ENCODE measurements at regions not wholly inside any gene's neighbourhood (a gene's known extent, or its start where the extent isn't known, plus 50 kb on each side); places are given as distances from the start of the nearest gene placed in this dataset.

DNA sequence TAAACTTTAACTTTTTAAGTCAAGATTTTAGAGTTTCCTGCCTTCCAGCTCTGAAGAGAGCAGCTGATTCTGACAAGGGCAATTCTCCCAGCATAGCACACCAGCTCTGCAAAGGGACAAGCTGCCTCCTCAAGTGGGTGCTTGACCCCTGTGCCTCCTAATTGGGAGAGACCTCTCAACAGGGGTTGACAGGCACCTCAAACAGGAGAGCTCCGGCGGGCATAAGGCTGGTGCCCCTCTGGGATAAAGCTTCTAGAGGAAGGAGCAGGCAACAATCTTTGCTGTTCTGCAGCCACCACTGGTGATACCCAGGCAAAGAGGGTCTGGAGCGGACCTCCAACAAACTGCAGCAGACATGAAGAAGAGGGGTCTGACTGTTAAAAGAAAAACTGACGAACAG is 872.9 kb upstream of the PCDH10 start:
- no peak overlapping the region for H3K23ac ChIP-seq (ENCODE audit: insufficient read length, low read depth, low read length)
- H3K27me3 ChIP-seq (ENCODE audit: insufficient read depth, low read length): no peaks in the 10 kb centered on the region
- H4K8ac ChIP-seq (replicated peaks; ENCODE audit: insufficient read length, low read depth, low read length): no peak overlapping the region
- no peak for TF ChIP-seq CTCF (conservative IDR thresholded peaks at IDR 0.05)
- H3K36me3 Mint-ChIP-seq (ENCODE audit: insufficient read depth in 1 of 3, low read depth in 3 of 3): peaks cover 4 to 21% (median 8%) of the 10 kb centered on the region in 3 experiments; a peak in 6 of 7 replicates
- no peaks in the 10 kb centered on the region for H3K4me1 ChIP-seq (ENCODE audit: insufficient read depth, low read length)
- no peak overlapping the region for H3K18ac ChIP-seq (ENCODE audit: insufficient read length, low read depth, low read length)
- H3K4me2 ChIP-seq (ENCODE audit: insufficient read depth, insufficient read length, low read length): no peak overlapping the region
- no peak overlapping the region for H2BK12ac ChIP-seq (ENCODE audit: insufficient read length, low read depth, low read length)
- H4K91ac ChIP-seq (ENCODE audit: insufficient read length, low read depth, low read length): no peak overlapping the region
- no peaks in the 10 kb centered on the region; the same call in 1 of the 2 replicates for H3K27me3 Mint-ChIP-seq (ENCODE audit: low read depth)
- no peak overlapping the region for H3K27ac Mint-ChIP-seq
- H4K5ac ChIP-seq (ENCODE audit: insufficient read length, low read depth, low read length): no peak overlapping the region
- H3K4me1 Mint-ChIP-seq: no peaks in the 10 kb centered on the region
- H3K4ac ChIP-seq (ENCODE audit: low read depth, low read length): no peak overlapping the region
- H3K9me3 Mint-ChIP-seq: peaks cover 4 to 11% of the 10 kb centered on the region in 2 experiments; a peak in 4 of 5 replicates
- H3T11ph ChIP-seq (ENCODE audit: low read length): no peak overlapping the region
- H2AK5ac ChIP-seq (ENCODE audit: insufficient read length, low read length): no peak overlapping the region
- no peaks in the 10 kb centered on the region for H4K20me1 ChIP-seq (ENCODE audit: control insufficient read depth, insufficient read depth, insufficient read length)
- H3K9ac ChIP-seq (ENCODE audit: extremely low read depth, insufficient read length, low read length): no peak overlapping the region
- no peaks in the 10 kb centered on the region for H3K79me2 ChIP-seq (ENCODE audit: insufficient read depth, low read length)
- no peak overlapping the region for H3K14ac ChIP-seq (ENCODE audit: insufficient read depth, low read length)
- H2BK15ac ChIP-seq (ENCODE audit: low read depth, low read length): no peak overlapping the region
- no CpG with 5 or more reads among the region's 4 CpGs for WGBS (ENCODE audit: extremely low coverage, insufficient read length, low lambda C conversion rate)
- H3K23me2 ChIP-seq (ENCODE audit: insufficient read length, low read depth, low read length, poor library complexity, severe bottlenecking): no peaks in the 10 kb centered on the region
- no peaks in the 10 kb centered on the region for H3K79me1 ChIP-seq (ENCODE audit: insufficient read depth, low read depth, low read length, poor library complexity, severe bottlenecking)
- no peak overlapping the region for H3K27ac ChIP-seq (ENCODE audit: insufficient read length, low read depth, low read length)
- no peak overlapping the region for H2BK20ac ChIP-seq (ENCODE audit: low read depth, low read length, poor library complexity, severe bottlenecking)
- H2BK5ac ChIP-seq (ENCODE audit: insufficient read length, low read length): no peak overlapping the region
- H3K4me3 Mint-ChIP-seq: no peak overlapping the region
- H3K9me3 ChIP-seq (ENCODE audit: control insufficient read depth, low read depth, low read length): peaks cover 3% of the 10 kb centered on the region
- H2AFZ ChIP-seq (ENCODE audit: low read length): no peak overlapping the region
- DNase-seq: no peak
- no peak overlapping the region for H3K56ac ChIP-seq (ENCODE audit: insufficient read length, low read depth, low read length)
- H2BK120ac ChIP-seq (ENCODE audit: low read depth, low read length, poor library complexity, severe bottlenecking): no peak overlapping the region
